Esophagus squamous epithelium (tissue), 5 donors: ENCODE measurements at regions not wholly inside any gene's neighbourhood (a gene's known extent, or its start where the extent isn't known, plus 50 kb on each side); places are given as distances from the start of the nearest gene placed in this dataset.
"Not testable (repeated sequence)": the region's sequence is repeated elsewhere in the genome, so short reads cannot be mapped to it uniquely, and the experiment has no call there.

Source experiments
- DNase-seq: peaks from one replicate; lab custom pipeline; 2025; lab: John Stamatoyannopoulos, UW
- H3K27ac ChIP-seq, 4 donors: fragments of 200-600 bp; sonication (generic); one replicate each; pipeline ENCODE4 v1.5.1; 2016 to 2019; ENCODE audit warnings: mild to moderate bottlenecking in 1 of 4
- H3K27me3 ChIP-seq, 4 donors: fragments of 200-600 bp; sonication (generic); 1 replicate in 3 of 4; 2 replicates in 1 of 4; pipeline versions ENCODE4 v1.5.1 to v1.6.0; 2017 to 2021; ENCODE audit warnings: antibody characterized with exemption in 1 of 4
- H3K36me3 ChIP-seq, 3 donors: fragments of 200-600 bp; sonication (generic); one replicate each; pipeline ENCODE4 v1.5.1; 2016 to 2019
- H3K4me1 ChIP-seq, 3 donors: fragments of 200-600 bp; sonication (generic); one replicate each; pipeline ENCODE4 v1.5.1; 2017 to 2019
- H3K4me3 ChIP-seq, 4 donors: fragments of 200-600 bp; sonication (generic); 1 replicate in 3 of 4; 2 replicates in 1 of 4; pipeline ENCODE4 v1.5.1; 2016 to 2019; ENCODE audit warnings: mild to moderate bottlenecking in 2 of 4, moderate library complexity in 1 of 4
- H3K9me3 ChIP-seq, 3 donors: fragments of 200-600 bp; sonication (generic); one replicate each; pipeline ENCODE4 v1.5.1; 2016 to 2019
- POLR2A ChIP-seq, 4 donors: fragments of 450-650 bp; IDR thresholded peaks; one replicate each; pipeline ENCODE4 v1.6.1; 2017; ENCODE audit warnings: antibody characterized with exemption in 4 of 4, mild to moderate bottlenecking in 4 of 4, moderate library complexity in 3 of 4
- whole genome bisulfite sequencing, 2 donors: methylation state at CpG; one replicate each; pipeline ENCODE4 v1.1.5; 2018; 5-methylcytosine and 5-hydroxymethylcytosine counted together
- intact Hi-C: fragments of 100-400 bp; cut with DNase I; formaldehyde crosslinking; loops from one replicate; pipeline ENCODE4 v1.15.0; 2022
- TF ChIP-seq, protein P1 (sequence below), 6 experiments: fragments of 450-650 bp in 4 of 6; fragments of 200-600 bp in 2 of 6; sonication (generic) in 2 of 6; IDR thresholded peaks; one replicate each; pipeline ENCODE4 v1.5.1; 2016 to 2019; ENCODE audit warnings: antibody characterized with exemption in 6 of 6, mild to moderate bottlenecking in 4 of 6, moderate library complexity in 4 of 6
- donor health status: DM: yes; HTN: yes; CAD: no.

DNA sequence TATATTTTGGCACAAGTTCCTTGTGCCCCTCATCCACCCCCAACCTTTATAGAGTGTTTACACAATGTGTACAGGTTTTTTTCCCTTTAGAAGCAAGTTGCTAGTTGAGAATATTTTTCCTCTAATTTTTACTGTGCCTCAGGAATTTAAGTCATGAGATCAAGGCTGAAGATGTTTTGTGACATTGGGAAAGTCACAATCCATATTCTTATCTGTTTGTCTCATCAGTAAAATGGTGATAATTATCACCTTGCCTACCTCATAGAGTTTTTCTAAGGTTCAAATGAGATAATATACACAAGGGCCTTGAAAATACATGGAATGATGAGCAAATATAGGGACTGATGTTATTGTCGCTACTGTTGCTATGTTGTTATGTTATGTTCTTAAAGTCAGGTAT lies 109.6 kb upstream of the DIAPH2 start:
- WGBS, 2 donors = 91 to 92% methylated on average over 1 of the region's 1 CpG
- no peaks in the 10 kb centered on the region for H3K9me3 ChIP-seq
- no peak for TF ChIP-seq POLR2A (IDR thresholded peaks at IDR 0.05)
- TF ChIP-seq, protein P1, sequence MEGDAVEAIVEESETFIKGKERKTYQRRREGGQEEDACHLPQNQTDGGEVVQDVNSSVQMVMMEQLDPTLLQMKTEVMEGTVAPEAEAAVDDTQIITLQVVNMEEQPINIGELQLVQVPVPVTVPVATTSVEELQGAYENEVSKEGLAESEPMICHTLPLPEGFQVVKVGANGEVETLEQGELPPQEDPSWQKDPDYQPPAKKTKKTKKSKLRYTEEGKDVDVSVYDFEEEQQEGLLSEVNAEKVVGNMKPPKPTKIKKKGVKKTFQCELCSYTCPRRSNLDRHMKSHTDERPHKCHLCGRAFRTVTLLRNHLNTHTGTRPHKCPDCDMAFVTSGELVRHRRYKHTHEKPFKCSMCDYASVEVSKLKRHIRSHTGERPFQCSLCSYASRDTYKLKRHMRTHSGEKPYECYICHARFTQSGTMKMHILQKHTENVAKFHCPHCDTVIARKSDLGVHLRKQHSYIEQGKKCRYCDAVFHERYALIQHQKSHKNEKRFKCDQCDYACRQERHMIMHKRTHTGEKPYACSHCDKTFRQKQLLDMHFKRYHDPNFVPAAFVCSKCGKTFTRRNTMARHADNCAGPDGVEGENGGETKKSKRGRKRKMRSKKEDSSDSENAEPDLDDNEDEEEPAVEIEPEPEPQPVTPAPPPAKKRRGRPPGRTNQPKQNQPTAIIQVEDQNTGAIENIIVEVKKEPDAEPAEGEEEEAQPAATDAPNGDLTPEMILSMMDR (IDR thresholded peaks at IDR 0.05) = no peak
- H3K4me1 ChIP-seq = no peaks in the 10 kb centered on the region
- H3K27ac ChIP-seq = no peak overlapping the region
- H3K36me3 ChIP-seq = no peaks in the 10 kb centered on the region
- H3K4me3 ChIP-seq = no peak overlapping the region
- H3K27me3 ChIP-seq = no peaks in the 10 kb centered on the region
- no peak for DNase-seq
- intact Hi-C loops = no loop called here

DNA sequence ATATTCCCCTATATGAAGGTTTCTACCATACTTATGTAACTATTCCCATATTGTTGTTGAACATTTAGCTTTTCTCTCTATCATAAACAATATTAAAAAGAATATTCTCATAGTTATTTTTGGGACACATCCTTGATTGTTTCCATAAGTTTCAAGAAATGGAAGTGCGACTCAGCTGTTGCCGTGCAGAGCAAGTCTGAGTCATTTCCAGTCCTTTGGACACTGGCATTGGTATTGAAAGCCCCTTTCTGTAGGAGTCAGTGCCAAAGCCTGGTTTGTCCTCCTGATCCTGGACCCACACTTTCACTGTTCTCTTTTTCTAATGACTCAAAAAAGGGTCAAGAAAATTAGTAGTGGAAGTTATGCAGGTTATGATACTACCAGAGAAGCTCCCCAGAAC lies 108.3 kb upstream of the DIAPH2 start:
- H3K9me3 ChIP-seq = no peaks in the 10 kb centered on the region
- H3K27me3 ChIP-seq = no peaks in the 10 kb centered on the region
- DNase-seq = no peak
- TF ChIP-seq, protein P1 (IDR thresholded peaks at IDR 0.05) = no peak
- TF ChIP-seq POLR2A (IDR thresholded peaks at IDR 0.05) = no peak
- H3K4me3 ChIP-seq = no peak overlapping the region
- no peaks in the 10 kb centered on the region for H3K36me3 ChIP-seq
- intact Hi-C loops = no loop called here
- H3K27ac ChIP-seq = no peak overlapping the region
- no peaks in the 10 kb centered on the region for H3K4me1 ChIP-seq
- 36 to 75% methylated on average over 2 of the region's 2 CpGs for WGBS, 2 donors

DNA sequence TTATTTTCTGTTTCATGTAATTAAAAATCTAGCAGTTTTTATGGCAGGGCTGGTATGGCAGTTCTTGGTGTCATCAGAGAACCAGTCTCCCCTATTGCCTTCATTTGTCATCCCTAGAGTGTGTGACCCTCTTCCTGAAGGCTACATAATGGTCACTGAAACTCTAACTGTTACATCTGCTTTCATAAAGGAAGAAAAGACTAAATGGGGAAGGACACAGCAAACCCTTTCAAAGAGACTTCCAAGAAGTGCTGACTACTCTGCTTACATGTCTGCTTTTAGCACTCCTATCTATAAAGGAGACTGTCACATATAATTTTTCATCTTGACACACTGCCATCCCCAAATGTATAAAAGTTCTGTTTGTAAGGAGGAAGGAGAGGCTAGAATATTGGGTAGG lies 105.9 kb upstream of the DIAPH2 start:
- no peaks in the 10 kb centered on the region for H3K36me3 ChIP-seq
- no peak for DNase-seq
- intact Hi-C loops = no loop called here
- no peaks in the 10 kb centered on the region for H3K4me1 ChIP-seq
- no peaks in the 10 kb centered on the region for H3K9me3 ChIP-seq
- no peak overlapping the region for H3K27ac ChIP-seq
- H3K4me3 ChIP-seq = no peak overlapping the region
- H3K27me3 ChIP-seq = no peaks in the 10 kb centered on the region
- TF ChIP-seq POLR2A (IDR thresholded peaks at IDR 0.05) = no peak
- TF ChIP-seq, protein P1 (IDR thresholded peaks at IDR 0.05) = no peak

DNA sequence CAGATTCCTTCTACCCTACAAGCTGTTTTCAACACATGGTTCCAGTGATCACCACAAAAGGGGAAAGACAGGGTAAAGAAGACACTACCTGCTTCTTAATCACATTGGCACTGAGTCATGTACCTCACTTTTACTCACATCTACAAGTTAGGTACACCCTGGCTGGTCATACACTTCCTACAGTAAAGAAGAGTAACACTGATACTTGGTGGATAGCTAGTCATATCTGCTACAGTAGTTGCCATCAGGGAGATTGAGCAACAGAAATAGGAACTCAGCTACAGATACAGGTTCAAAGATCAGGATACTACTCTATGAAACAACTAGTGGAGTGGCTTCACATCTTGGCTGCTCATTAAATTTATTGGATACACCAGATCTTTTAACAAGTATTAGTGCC lies 105.4 kb upstream of the DIAPH2 start:
- H3K27me3 ChIP-seq = no peaks in the 10 kb centered on the region
- no peaks in the 10 kb centered on the region for H3K4me1 ChIP-seq
- intact Hi-C loops = no loop called here
- no peak overlapping the region for H3K4me3 ChIP-seq
- H3K9me3 ChIP-seq = no peaks in the 10 kb centered on the region
- no peak for TF ChIP-seq POLR2A (IDR thresholded peaks at IDR 0.05)
- no peak for DNase-seq
- H3K36me3 ChIP-seq = no peaks in the 10 kb centered on the region
- H3K27ac ChIP-seq = no peak overlapping the region

DNA sequence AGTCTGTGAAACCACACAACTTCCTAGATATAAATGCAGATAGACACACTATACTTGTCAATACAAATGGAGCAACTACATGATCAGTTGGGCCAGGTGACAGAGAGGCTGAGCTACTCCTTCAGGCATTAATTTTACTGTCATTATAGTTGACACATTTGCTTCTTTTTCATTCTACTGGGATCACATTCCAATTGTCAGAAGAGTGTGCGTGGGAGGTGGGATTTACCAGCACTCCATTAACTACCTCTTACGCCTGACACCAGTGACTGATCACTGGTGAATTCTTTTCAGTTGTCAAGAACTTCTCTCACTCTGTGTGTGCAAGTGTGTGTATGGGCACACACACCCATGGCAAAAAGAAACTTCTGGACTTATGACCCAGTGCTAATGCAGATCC lies 94.2 kb upstream of the DIAPH2 start:
- no peaks in the 10 kb centered on the region for H3K4me1 ChIP-seq
- TF ChIP-seq, protein P1 (IDR thresholded peaks at IDR 0.05) = no peak
- no peak for TF ChIP-seq POLR2A (IDR thresholded peaks at IDR 0.05)
- no peaks in the 10 kb centered on the region for H3K9me3 ChIP-seq
- no peak for DNase-seq
- H3K36me3 ChIP-seq = no peaks in the 10 kb centered on the region
- 75 to 81% methylated on average over 2 of the region's 2 CpGs for WGBS, 2 donors
- H3K27me3 ChIP-seq = no peaks in the 10 kb centered on the region
- H3K27ac ChIP-seq = no peak overlapping the region
- intact Hi-C loops = no loop called here
- no peak overlapping the region for H3K4me3 ChIP-seq

DNA sequence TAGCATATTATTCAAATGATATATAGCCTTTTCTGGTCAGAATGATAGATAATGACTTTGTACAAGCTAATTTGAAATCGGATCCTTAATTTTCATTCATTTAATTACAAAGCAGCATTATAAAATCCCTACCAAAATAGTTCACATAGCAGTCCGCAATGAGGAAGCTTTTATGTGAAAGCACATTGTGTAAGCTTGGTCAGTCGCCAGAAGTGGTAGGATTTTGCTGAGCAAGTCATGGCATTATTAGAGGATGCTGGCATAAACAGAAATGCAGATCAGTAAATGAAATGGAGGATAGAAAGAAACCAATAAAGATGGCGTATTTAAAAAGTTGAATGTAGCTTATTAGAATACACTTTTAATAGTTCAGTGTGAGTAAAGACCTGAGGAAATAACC lies 93.2 kb upstream of the DIAPH2 start:
- Histone ChIP-seq H3K36me3 (no peaks in the 10 kb centered on the region), H3K9me3 (no peaks in the 10 kb centered on the region), H3K4me3 (no peak overlapping the region), H3K27ac (no peak overlapping the region), H3K27me3 (no peaks in the 10 kb centered on the region), H3K4me1 (no peaks in the 10 kb centered on the region)
- intact Hi-C loops = no loop called here
- WGBS, 2 donors = 48 to 58% methylated on average over 4 of the region's 4 CpGs
- TF ChIP-seq, protein P1 (IDR thresholded peaks at IDR 0.05) = no peak
- TF ChIP-seq POLR2A (IDR thresholded peaks at IDR 0.05) = no peak
- DNase-seq = no peak

DNA sequence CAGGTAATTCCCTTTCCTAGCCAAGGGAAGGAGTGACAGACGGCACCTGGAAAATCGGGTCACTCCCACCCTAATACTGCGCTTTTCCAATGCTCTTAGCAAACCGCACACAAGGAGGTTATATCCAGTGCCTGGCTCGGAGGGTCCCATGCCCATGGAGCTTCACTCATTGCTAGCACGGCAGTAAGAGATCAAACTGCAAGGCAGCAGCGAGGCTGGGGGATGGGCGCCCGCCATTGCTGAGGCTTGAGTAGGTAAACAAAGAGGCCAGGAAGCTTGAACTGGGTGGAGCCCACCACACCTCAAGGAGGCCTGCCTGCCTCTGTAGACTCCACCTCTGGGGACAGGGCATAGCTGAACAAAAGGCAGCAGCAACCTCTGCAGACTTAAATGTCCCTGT lies 86.8 kb upstream of the DIAPH2 start:
- H3K27me3 ChIP-seq, DNase-seq, H3K4me3 ChIP-seq, H3K4me1 ChIP-seq, H3K9me3 ChIP-seq, H3K36me3 ChIP-seq, intact Hi-C loops, H3K27ac ChIP-seq: not testable (repeated sequence)
- WGBS, 2 donors = 95% methylated on average over 7 of the region's 9 CpGs; no CpG with 5 or more reads in 1 of the 2 donors
